HG02623 (cell line): ENCODE measurements at regions not wholly inside any gene's neighbourhood (a gene's known extent, or its start where the extent isn't known, plus 50 kb on each side); places are given as distances from the start of the nearest gene placed in this dataset.

ENCODE experiments used
- ATAC-seq: cut with Tn5 transposase; IDR thresholded peaks from one replicate; pipeline ENCODE4 v1.9.1; 2021; ENCODE audit warnings: moderate library complexity; ENCODE audit not compliant: unreplicated experiment

- no peak for ATAC-seq
Observed at GRCh38 chr7:18354108-18355085, 141.2 kb upstream of the HDAC9 start.

GRCh38 chr7:18356191-18356645 is 139.3 kb upstream of the HDAC9 start:
- no peak for ATAC-seq

- ATAC-seq, result no peak
Observed at GRCh38 chr7:18357691-18358090, 137.9 kb upstream of the HDAC9 start.

GRCh38 chr7:18361756-18362155 is 133.8 kb upstream of the HDAC9 start:
- ATAC-seq, result no peak

GRCh38 chr7:18363751-18364380 is 131.7 kb upstream of the HDAC9 start:
- no peak for ATAC-seq

GRCh38 chr7:18364396-18364795 is 131.2 kb upstream of the HDAC9 start:
- no peak for ATAC-seq

- ATAC-seq, result no peak
Observed at GRCh38 chr7:18366394-18366793, 129.2 kb upstream of the HDAC9 start.

GRCh38 chr7:18369011-18369410 is 126.5 kb upstream of the HDAC9 start:
- ATAC-seq, result no peak

- ATAC-seq, result no peak
Observed at GRCh38 chr7:18370633-18371032, 124.9 kb upstream of the HDAC9 start.

- no peak for ATAC-seq
Observed at GRCh38 chr7:18378989-18379605, 116.5 kb upstream of the HDAC9 start.

- ATAC-seq, result no peak
Observed at GRCh38 chr7:18384491-18385143, 110.9 kb upstream of the HDAC9 start.

- no peak for ATAC-seq
Observed at GRCh38 chr7:18386607-18387006, 108.9 kb upstream of the HDAC9 start.

GRCh38 chr7:18387191-18387735 is 108.3 kb upstream of the HDAC9 start:
- no peak for ATAC-seq

GRCh38 chr7:18390535-18390907 is 105.0 kb upstream of the HDAC9 start:
- no peak for ATAC-seq

- ATAC-seq, result no peak
Observed at GRCh38 chr7:18393465-18394118, 102.0 kb upstream of the HDAC9 start.

- no peak for ATAC-seq
Observed at GRCh38 chr7:18395868-18396267, 99.7 kb upstream of the HDAC9 start.

GRCh38 chr7:18396953-18397352 is 98.6 kb upstream of the HDAC9 start:
- no peak for ATAC-seq

GRCh38 chr7:18399436-18400235 is 95.9 kb upstream of the HDAC9 start:
- no peak for ATAC-seq

GRCh38 chr7:18400275-18400674 is 95.3 kb upstream of the HDAC9 start:
- ATAC-seq, result no peak

GRCh38 chr7:18400726-18401125 is 94.8 kb upstream of the HDAC9 start:
- ATAC-seq, result no peak
